ENCODE measurements at regions not wholly inside any gene's neighbourhood (a gene's known extent, or its start where the extent isn't known, plus 50 kb on each side); places are given as distances from the start of the nearest gene placed in this dataset.

GRCh38 chr11:116535994-116536393 is 236.8 kb downstream of the BUD13 start:
- TF ChIP-seq CTCF (IDR thresholded peaks at IDR 0.05; ENCODE audit: low read depth, low read length, missing input control), result no peak
- no peak for TF ChIP-seq ZBTB33 (IDR thresholded peaks at IDR 0.05)
- no peak for TF ChIP-seq REST (IDR thresholded peaks at IDR 0.05)
- no peak for TF ChIP-seq RAD21 (IDR thresholded peaks at IDR 0.05)
- no peak for TF ChIP-seq JUND (IDR thresholded peaks at IDR 0.05)
- no peak for TF ChIP-seq SP1 (IDR thresholded peaks at IDR 0.05)
- TF ChIP-seq TAF1 (conservative IDR thresholded peaks at IDR 0.05), result no peak
- no peak for TF ChIP-seq RXRA (IDR thresholded peaks at IDR 0.05)
- TF ChIP-seq MAX (IDR thresholded peaks at IDR 0.05), result no peak
- no peak for TF ChIP-seq GABPA (IDR thresholded peaks at IDR 0.05 in 1 of 2, conservative IDR thresholded peaks at IDR 0.05 in 1 of 2)
